Ammon's horn (tissue), 1 donor: ENCODE measurements at regions not wholly inside any gene's neighbourhood (a gene's known extent, or its start where the extent isn't known, plus 50 kb on each side); places are given as distances from the start of the nearest gene placed in this dataset.
A peak's percentile ranks its signal among the peaks of the same experiment; 100 is the strongest.
"Not testable (repeated sequence)": the region's sequence is repeated elsewhere in the genome, so short reads cannot be mapped to it uniquely, and the experiment has no call there.

Experiments used
- DNase-seq: peaks from one replicate; pipeline ENCODE4 v3.0.0-alpha.2; 2016; ENCODE audit warnings: low spot score

- DNase-seq = no peak
These were observed 119.7 kb upstream of the ZFP64 start for GRCh38 chr20:52311209-52311794.

- no peak for DNase-seq
These were observed 117.6 kb upstream of the ZFP64 start for GRCh38 chr20:52309181-52309580.

- DNase-seq = no peak
These were observed 114.9 kb upstream of the ZFP64 start for GRCh38 chr20:52306477-52306876.

GRCh38 chr20:52305858-52306257 is 114.3 kb upstream of the ZFP64 start:
- DNase-seq = no peak

DNA sequence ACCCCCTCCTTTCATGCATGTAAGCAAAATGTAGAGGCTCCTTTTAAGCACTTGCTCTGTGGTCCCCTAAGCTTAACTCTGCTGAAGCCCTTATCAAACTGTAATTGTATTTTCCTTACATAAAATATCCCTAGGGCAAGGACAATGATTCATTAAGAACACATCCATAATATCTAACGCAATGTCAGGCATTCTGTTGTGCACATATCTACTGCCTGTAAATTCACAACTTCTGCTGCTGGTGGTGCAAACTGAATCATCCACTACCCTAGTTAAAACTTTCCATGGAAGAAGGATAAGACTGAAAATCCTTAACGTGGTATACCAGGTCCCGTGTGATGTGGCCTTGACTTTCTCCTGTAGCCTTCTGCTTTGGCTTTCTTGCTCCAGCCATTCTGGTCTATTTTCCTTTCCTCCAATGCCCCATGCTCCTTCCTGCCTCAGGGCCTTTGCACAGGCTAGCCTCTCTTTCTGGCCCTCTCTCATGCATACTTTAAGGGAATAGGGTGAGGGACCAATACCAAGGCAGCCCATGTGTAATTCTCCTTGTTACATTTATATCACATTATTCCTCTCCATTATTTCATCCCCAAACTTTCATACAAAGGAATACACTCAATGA is 113.6 kb upstream of the ZFP64 start:
- DNase-seq = no peak

GRCh38 chr20:52303281-52303950 is 111.8 kb upstream of the ZFP64 start:
- no peak for DNase-seq

DNA sequence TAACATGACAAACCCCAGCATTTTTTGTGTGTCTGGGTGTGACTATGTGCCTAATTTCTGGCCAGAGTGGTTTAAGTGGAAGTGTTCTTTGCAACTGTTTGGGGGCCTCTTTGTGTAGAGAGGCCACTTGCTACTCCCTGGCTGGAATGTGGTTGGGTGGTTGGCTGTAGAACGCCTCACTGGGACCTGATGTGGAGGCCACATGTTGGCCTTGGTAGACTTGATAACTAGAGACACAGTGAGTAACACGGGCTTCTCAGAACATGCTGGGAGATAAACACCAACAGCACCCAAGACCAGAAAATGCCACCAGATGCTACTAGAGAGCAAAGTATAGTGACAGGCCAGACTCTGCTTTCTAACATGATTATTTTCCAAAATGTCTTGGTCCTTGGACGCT is 111.2 kb upstream of the ZFP64 start:
- DNase-seq = no peak

GRCh38 chr20:52302051-52302450 is 110.5 kb upstream of the ZFP64 start:
- not testable (repeated sequence) for DNase-seq

- DNase-seq = no peak
These were observed 104.0 kb upstream of the ZFP64 start for GRCh38 chr20:52295556-52295955.

GRCh38 chr20:52294106-52294628 is 102.6 kb upstream of the ZFP64 start:
- DNase-seq = no peak

GRCh38 chr20:52291109-52291508 is 99.5 kb upstream of the ZFP64 start:
- DNase-seq = no peak

DNA sequence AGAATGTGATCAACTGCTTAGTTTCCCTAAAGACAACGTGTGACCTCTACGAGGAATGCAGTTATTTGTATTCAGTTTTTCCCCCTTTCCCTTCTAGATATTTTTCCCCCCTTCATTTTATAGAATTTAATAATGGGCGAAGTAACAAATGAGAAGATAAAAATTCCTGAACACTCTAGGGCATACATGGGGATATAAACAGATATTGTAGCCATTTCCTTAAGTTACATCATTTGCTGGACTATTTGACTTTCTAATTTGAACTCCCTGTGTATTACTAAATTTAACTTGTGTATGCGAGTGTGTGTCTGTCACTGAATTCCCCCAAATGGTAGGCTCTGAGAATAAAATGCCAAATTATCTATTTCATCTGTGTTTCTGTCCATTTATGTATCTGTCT is 99.0 kb upstream of the ZFP64 start:
- DNase-seq = no peak

DNA sequence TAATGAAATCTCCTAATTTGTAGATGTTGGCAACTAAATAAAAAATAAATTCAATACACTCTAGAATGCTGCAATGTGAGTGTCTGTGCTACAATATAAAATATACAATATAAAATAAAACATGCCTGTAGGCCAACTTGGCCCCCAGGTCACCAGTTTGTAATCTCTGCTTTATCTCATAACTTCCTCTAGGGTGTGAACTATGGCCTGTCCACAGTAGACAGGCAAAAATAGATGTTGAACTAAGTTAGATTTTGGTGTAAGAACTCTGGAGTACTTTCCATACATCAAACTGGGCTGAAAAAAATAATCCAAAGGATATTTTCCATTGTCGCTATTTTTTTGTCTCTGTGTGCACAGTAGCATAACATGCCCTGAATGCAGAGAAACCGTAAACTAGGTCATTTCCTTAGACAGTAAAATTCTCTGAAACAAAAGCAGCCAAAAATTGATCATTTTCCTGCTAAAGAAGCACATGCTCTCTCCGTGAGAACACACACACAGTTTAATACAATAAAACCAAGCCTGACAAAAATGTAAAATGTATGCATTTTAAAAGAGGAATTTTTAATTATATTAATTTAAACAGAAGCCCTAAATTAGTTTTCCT is 98.5 kb upstream of the ZFP64 start:
- no peak for DNase-seq

DNA sequence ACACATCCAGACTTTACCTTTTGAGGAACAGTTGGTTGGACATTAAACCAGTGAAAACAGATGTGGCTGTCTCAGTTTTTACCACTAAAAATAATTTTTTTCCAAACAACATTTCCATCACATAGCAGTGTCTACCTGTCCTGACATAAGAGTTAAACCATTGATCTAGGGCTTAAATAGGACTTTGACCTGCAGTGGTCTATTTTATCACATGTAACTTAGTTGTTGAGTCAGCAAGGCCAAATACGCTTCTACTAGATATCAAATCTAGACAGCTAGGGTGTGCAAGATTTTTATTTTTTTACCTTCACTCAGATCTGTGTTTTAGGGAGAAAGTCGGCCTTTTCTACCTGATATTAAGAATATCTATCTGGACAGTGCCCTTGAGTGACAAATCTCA is 88.8 kb upstream of the ZFP64 start:
- DNase-seq = no peak

GRCh38 chr20:52279706-52280105 is 88.1 kb upstream of the ZFP64 start:
- no peak for DNase-seq

- peak; percentile 4 for DNase-seq
These were observed 83.7 kb upstream of the ZFP64 start for GRCh38 chr20:52275181-52275691.

DNA sequence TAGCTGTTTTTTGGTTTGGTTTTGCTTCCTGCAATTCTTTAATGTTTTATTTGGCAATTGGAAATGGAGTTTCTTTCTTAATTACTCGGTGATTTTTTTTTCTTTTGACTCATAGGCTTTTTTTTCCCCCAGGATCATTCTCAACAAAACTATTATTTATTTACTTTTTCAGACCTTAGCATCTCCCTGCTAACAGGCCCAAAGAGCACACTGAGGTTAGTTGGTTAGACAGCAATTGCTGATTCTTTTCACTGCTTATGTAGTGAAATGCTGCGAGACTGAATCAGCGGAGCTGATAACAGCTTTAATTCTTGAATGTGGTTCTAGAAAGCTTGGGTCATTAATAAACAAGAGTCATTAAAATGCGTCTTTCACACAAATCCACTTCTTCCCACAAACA is 79.1 kb upstream of the ZFP64 start:
- no peak for DNase-seq

- no peak for DNase-seq
These were observed 78.5 kb upstream of the ZFP64 start for GRCh38 chr20:52270001-52270606.

DNA sequence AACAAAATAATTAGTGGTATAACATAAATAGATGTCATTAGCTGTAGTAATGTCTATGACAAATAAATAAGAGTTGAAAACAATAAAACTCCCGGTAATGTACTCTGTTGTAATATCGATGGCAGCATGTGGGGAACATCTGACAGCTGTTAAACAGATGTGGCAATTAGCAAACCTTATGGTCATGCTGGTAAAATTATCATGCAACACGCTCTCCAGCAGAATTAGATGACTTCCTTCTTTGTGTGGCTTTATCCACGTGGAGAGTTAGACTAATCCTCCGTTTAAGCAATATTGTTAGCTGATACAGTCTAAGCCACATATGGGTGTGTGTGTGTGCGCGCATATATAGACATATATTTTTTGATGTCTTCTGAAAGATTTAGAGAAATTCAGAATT is 77.7 kb upstream of the ZFP64 start:
- DNase-seq = no peak

DNA sequence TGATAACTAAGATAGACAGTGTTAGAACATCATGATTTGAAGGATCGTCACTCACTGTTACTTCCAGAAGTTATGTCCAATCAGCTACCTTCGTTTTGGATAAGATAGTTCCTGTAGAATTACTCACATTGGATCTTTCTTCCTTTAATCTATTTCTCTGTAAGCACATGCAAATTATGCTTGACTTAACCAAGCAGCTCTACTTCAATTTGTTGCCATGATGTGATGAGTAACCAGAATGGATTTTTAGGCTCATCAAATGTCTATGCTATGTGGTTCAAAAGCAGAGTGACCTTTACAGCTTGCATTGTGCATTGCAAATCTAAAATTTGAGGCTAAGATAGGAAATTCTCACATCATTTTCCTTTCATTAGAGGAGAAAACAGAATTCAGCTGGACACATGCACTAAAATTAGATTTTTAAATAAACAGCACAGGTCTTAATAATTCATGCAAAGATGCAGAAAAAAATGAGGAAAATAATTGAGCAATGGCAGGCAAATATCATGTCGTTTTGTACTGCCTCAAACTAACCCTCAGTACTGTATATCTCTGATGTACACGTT is 76.7 kb upstream of the ZFP64 start:
- DNase-seq = no peak

GRCh38 chr20:52267418-52267817 is 75.8 kb upstream of the ZFP64 start:
- DNase-seq = no peak

DNA sequence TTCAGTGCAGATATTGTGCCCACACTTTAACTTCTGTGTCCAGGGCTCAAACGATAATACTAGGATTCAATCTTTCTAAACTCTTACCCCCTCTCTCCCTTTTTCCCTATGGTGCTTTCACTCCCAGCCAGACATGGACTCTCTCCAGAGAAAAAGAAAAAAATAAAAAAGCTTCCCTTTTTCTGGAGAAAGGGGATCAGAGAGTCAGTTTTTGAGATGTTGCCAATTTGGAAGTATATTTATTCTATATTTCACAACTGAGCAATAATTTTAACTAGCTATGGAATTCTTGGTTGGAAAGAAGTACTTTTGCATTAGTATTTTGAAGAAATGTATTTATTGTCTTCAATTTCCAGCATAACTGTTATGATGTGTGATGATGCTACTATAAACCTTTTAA is 72.2 kb upstream of the ZFP64 start:
- no peak for DNase-seq
